ENCODE measurements at regions not wholly inside any gene's neighbourhood (a gene's known extent, or its start where the extent isn't known, plus 50 kb on each side); places are given as distances from the start of the nearest gene placed in this dataset.

DNA sequence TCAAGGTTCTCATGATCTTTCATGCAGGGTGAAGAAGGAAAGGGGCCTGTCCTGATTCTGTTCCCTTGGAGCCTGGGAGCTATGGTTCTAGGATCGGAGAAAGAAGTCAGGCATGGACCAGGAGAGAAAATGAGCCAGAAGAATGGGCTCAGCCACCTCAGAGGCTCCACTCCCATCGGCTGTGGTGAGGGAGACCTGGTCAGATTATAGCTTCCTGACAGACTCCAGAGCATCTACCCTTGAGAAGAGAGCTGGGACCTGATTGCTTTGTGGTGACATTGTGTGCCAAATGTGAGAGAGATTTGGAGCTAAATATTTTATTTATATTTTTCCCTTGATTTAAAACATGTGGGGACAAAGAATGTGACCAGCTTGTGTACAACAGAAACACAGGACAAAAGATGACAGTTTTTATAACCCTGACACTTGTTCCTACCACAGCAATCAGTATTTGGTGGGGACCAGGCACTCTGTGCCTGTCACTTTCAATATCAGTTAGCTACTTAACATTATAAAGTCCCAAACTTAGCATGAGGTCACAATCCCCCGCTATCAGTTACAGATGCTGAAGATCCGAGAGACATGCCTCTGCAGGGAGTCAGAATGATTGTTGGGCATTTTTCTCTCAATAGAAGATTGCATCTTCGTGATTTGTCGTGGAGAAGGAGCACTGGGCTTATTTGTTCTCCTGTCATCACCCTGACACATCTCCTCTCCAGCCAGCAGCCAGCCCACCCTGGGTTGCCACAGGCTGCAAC lies 228.3 kb upstream of the ADAMTS16 start:
- DNase-seq: no peak

DNA sequence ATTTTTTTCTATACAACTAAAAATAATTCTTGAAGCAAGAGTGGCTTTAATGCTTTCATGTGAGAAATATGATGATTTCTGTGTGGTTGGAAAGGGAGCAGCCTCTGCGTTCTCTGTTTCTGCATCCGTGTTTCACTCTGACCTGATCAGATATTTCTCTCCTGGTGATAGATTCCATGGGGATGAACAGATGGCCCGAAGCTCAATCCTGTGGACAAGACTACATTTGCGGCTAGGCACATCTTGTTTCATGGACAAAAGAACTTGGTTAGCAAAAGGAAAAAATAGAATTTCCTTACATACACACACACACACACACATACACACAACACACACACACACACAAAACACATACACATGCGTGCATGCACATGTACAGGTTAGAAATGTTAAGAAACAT lies 218.2 kb upstream of the ADAMTS16 start:
- no peak for DNase-seq

DNA sequence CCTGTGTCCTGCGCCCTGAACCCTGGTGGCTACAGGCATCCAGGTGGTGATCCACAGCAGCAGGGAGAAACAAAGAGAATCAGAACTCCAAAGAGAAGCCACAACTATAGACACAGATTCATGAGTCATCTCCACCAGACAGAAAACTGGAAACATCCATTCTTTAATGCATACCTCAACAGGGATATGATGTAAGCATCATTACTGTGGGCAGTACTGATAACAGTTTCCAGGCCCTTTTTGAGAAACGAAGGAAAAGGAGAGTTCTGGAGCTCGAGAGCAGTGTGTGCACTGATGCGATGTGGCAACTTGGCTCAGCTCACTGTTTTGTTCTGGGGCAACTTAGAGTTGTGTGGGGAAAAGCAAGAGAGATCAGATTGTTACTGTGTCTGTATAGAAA lies 215.6 kb upstream of the ADAMTS16 start:
- DNase-seq: no peak

DNA sequence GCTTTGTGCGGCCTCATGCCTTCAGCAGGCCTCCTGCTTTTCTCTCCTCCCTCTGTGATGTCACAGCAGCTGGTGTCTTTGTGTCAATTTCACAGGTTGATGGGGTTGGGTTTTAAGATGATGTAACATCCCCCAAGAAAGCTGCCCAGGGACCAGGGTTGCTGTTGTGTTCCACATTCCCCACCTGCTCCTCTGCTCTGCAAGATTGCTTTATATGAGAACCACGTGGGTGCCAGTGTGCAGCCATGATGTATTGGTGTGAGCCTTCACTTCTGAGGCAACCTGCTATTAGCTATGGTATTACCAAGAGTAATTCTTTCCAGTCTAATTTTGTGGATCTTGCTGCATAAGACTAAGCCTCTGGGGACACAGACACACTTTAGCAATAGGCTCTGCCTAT lies 213.0 kb upstream of the ADAMTS16 start:
- DNase-seq: no peak

DNA sequence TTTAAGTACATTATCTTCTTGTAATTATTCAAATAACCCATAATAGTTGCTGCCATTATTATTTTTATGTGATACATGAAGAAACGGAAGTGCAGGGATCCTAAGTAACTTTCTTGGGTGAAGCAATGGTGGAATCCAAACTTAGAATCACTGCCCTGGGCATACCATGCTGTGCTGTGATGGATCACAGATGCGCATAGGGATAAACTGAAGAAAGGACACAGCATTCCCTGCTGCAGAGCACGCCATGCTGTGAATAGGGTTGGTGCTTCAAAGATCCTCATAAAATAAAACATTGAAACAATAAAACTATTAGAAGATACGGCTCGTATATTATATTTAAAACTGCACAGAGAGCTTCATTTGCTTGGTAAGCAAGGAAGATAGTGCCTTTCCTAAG lies 211.7 kb upstream of the ADAMTS16 start:
- no peak for DNase-seq

DNA sequence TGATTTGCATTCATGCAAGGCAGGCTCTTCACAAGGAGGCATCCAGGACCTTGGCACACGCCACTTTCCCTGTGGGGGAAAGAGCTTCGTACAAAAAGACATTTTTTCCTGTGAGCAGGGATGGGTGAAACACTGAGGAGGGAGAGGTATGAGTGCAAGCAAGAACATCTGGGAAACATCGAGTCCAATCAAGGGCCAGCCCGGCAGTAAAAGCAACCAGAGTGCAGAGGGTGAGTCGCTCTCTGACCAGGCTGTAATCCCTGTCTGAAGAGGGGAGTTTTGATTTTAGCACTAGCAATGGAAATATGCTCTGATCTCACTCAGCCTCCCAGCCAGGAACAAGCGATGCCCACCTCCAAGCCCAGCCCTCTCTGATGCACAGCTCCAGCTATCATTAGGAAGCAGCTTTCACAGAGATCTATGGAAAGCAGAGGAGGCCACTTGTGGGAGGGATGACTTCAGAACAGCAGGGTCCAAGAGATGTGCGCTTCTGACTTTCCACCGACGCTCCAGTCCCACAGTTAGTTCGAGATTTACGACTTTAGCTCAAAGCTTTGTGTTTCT lies 211.0 kb upstream of the ADAMTS16 start:
- no peak for DNase-seq

DNA sequence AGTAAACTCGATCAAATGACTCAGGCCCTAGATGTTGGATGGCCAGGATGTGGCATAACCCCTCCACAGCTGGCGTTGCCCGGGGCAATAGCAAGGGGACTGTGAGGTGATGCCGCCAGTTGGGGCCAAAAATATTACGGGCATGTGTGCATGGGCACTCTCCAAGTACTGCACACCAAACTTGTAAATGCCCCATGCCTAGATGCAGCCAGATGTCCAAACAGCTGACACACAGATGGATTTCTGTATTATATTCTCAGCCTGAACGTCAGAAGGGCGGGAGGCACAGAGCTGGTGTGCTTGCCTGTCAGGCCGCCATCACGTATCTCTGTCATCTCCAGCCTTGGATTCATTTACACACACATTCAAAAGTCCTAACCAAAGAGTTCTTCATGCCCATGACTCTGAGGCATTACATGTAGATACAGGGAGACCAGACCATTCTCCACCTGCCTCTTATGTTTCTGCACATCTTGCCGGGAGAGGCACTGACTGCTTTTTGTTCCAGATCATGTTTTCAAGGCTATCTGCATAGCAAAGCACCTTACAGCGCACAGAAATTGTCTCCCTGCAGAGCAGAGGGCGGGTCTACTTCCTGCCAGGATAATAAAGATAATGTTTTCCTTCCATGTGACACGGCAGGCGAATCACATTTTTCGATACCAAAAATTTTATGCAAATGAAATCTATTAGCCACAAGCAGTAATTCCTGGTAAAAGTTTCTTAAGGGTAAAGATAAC lies 200.9 kb upstream of the ADAMTS16 start:
- DNase-seq: no peak

DNA sequence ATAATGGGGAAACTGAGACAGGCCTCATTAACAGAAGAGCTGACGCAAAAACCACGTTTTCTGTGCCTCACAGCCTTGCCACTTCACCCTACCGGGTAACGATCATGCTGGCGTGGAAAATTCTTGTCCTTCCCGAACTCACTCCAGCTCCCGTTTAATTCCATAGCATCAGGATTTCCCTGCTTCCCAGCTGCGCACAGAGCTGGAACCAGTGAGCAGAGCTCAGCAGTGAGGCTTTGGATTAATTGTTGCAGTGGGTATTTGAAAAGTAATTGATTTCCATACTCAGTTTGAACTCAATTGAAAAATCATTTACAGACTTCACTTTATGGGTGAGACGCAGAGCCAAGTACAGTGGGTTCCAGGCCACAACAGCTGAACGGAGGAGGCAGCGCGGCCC lies 199.0 kb upstream of the ADAMTS16 start:
- no peak for DNase-seq

DNA sequence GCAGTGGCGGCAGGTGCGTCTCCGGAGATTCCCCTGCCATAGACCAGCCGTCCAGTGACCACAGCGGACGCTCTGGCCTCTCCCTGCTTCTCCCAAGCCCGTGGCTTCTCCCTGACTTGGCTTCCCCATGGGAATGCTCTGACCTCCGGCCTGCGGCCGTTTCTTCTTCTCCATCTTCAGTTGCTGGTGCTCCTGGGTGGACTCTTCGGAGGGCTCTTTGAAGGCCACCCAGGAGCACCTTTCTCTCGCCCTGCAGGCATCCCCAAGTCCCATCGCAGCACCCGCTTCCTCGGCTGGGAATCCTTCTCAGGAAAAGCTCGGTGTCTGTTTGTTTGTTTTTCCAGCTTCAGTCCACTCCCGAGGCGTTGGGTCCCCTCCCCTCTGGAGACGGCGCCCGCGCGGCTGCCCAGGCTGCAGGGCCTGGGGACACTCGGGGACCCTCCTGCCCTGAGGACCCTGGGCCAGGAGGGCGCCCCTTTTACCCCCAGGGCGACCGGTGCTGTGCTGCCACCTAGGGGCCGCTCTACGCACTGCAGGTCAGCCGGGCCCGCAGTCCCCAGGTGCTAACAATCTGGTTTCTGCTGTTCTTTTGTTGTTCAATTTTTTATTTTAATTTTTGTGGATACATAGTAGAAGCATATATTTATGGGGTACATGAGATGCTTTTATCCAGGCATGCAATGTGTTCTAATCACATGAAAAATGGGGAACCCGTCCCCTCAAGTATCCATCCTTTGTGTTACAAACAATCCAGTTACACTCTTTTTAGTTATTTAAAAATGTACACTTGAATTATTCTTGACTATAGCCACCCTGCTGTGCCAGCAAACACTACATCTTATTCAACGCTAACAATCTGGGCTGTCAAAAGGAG lies 197.9 kb upstream of the ADAMTS16 start:
- no peak for DNase-seq

DNA sequence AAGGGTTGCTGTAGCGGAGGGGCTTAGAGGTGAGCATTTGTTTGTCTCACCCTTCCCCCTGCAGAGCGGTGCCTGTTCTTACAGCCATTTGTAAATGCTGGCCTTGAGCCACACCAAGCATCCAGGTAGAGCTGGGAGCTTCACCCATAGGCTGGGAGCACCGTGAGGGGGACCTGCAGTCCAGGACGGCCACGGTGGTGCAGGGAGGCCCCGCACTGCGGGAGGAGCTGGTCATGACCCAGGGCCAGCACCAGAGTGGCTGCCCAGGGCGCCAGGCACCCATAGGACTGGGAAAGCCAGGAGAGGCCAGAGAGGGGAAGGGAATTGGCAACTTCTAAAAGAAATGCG lies 197.3 kb upstream of the ADAMTS16 start:
- DNase-seq: no peak

DNA sequence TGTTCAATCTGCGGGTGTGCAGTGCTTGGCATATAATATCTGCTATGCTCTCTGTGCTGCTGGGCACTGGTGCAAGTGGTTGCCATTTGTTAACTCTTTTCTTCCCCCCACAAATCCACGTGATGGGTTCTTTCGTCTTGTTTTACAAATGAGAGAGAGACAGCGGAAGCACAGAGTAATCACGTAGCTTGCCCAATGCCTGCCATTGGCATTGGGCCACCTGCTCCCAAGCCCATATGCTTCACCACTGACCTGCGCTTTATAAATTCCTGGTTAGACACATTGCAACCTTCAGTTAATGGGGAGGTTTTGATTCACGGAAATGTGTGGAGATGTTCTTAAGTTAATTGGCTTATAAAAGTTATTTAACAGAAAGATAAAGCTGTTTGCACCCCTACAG lies 194.8 kb upstream of the ADAMTS16 start:
- no peak for DNase-seq

DNA sequence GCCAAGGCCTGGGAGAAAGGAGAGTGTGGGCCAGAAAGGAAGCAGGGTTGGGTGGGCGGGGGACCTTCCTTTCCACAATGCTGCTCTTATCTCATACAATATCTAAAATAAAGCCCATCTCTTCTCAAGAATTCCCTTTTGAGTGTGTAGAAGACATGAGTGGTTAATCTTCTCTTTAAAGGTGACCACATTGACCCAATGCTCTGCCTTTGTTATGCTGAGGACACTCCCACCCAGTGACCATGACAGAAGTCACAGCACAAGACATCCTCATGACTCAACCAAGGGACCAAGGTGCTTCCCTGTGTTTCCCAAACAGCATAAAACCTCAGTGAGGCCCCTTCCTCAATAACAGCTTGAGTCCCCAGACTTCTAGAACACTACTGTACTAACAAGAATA lies 193.0 kb upstream of the ADAMTS16 start:
- no peak for DNase-seq

DNA sequence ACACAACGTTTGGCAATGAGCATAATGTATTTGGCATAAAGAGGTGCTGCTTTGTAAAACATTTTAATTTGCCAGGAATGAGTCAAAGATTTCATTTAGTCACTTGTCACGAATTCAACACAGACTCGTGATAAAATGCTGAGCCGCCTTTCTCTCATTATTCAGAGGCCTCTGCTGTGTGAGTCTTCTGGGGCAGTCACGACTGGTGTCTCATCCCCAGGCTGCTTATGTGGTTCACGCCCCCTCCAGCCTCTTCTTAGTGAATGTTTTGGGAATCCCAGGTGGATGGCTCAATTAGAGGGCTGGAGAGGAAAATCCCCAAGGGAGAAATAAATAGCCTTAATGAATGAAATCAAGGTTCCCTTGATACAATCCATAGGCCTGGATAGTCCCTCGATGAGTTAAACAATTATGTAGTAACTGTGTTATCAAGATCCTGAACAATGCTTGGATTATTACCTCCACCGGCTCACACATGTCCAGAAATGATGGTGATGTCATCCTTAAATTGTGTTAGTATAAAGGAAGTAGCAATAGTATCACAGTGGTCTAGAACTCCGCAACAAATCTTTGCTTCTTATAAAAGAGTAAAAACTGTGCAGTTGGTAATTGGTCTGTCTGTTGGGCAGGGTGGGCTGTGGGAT lies 192.1 kb upstream of the ADAMTS16 start:
- DNase-seq: no peak

DNA sequence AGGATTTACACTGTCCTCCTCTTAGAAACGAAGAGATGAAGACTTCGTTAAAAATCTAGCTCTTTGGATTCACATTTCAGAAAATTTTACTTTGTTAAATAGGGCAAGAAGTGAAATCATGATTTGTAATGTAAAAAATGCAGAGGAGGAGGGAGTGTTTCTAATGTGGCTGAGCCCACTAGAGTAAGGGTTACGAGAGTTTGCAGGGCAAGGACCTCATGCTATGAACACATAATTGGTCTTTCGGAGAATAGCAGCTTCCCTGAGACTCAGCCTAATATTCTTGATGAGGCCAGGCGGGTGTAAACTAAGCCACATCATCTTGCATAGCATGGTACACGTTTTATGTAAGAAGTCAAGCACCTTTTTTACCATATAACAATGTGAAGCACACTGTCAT lies 191.0 kb upstream of the ADAMTS16 start:
- DNase-seq: no peak

DNA sequence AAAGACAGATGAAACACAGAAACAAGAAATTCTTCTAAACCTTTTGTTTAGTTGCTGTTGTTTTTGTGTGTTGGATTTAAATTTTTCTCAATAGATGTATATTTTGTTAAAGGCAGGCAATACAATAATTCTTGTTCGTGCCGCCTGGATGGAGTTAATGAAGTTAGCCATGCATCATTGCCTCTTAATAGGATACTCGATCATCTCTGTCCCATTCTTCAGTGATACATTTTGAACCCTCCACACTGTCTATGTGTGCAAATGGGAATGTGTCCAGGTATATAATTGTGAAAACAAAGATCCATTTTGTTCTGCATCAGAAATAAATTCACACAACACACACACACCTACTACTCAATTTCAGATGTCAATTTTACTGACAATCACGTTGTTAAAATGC lies 186.6 kb upstream of the ADAMTS16 start:
- DNase-seq: no peak

DNA sequence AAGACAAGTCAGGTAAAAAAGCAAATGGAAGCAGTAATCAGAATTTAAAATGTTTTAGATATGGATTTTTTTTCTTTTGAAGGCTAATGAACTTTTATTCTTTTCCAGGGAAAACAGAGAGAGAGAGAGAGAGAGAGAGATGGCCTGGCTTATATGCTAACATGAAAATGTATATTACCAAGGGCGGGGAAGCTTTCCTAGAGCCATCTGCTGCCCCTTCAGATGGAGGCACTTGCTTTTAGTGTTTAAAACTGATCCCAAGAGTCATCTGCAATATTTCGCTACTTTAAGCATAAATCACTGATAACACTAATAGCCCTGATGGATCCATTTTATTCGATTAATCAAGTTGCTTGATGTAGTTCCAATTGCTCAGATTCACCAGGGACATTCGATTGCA lies 186.1 kb upstream of the ADAMTS16 start:
- no peak for DNase-seq

DNA sequence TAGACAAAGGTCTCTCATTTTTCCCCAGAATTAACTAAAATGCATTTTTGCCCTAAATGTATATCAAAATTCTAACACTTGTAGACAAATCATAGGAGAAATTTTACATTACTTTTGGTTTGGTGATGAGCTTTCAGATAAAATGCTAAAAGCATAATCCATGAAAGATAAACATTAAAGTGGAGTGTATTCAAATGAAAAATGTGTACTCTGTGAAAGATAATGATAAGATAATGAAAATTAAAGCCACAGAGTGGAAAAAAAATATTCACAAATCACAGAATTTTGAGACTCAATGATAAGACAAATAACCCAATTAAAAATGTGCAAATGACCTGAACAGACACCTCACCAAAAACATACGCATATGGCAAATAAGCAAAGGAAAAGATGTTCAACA lies 176.9 kb upstream of the ADAMTS16 start:
- DNase-seq: no peak

DNA sequence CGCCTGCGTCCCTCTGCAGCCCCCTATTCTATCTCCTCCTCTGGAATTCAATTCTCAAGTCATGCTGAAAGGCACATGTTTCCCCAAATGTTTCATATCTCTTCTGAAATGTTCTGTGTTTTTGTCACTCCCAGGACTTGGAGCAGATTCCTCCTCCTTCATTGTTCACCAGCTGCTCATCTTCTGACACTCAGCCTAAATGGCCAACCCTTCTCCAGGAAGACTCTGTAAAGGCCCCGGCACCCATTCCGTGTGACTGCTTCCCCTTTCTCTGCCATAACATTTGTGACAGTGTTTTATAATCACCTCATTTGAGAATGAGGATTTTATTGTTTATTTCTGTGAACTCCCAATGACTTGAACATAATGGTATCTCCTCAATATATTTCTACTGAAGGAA lies 170.8 kb upstream of the ADAMTS16 start:
- no peak for DNase-seq

DNA sequence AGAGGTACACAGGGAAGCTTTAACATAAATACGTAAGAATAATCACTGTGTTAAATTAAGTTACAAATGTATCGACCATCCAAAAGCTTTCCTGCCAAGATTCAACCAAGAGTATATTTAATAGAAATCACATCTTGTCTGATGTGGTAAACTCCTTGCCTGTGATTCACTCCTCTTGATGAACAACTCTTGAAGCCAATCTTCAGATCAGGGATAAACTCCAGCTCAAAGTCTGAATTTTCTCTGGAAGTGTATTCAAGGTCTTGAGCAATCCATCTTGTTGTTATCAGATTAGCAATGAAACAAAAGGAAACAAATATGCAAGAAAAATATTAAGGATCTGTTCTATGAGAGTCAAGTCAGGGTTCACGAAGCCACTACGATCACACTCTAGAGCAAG lies 170.0 kb upstream of the ADAMTS16 start:
- DNase-seq: no peak

DNA sequence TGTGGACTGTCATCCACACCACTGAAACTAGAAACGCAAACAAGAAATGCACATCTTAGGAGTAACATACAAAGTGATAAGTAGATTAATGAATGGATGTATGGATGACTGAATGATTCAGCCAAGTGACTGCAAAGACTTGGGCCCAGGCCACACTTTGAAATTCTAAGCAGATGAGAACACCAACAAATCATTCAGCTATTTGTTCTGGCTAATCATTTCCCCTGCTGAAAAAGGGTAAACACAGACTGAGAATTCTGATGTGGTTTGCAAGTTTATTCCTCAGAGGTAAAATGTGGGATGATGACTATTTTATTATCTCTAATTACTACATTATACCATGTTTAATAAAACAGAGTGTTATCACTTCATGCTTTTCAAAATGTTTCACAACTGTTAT lies 163.2 kb upstream of the ADAMTS16 start:
- DNase-seq: no peak

DNA sequence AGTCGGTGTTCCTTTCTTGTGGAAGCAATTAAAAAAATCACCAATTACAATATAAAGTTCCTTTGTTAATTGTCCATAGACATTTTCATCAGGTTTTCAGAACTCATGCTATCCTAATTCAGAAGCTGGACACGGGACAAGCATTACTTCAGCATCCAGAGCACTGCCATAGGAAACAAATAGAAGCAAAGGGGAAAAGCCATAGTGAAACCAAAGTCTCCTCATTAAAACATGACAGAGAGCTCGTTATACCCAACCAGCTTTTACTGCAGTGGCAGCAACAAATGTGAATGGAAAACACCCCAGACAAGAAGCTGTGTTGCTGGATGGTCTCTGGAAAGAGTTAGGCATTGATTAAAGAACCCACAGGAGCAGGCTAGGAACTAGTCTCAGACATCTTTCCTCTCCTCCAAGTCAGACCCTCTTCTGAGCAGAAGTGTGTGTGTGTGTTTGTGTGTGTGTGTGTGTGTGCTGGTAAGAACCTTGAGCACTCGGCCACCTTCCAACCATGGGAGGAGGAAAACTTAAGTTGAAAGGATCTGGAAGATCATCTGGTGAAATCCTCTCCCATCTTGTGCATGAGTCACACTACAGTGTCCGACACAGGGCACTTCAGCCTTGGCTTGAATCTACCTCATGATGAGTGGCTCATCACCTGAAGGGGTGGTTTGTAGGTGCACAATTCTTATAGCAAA lies 162.6 kb upstream of the ADAMTS16 start:
- DNase-seq: no peak

DNA sequence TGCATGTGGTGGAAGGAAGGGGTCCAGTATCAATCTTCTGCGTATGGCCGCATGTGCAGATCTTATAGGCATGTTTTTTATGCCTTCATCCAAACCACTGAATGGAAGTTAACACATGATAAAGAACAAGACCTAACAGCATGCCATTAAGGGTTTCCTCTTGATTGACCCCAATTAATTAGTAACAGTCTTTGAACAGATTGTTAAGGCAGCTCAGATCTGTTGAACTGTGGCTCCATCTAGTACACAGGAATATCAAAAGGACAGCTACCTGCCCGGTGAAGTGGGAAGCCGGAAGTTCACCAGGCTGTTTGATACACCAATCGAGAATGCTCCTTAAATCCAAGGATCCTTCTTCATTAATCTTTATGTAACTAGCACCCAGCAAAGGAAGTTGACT lies 159.9 kb upstream of the ADAMTS16 start:
- no peak for DNase-seq

All from NCI-H69 (cell line).